ENCODE measurements at regions not wholly inside any gene's neighbourhood (a gene's known extent, or its start where the extent isn't known, plus 50 kb on each side); places are given as distances from the start of the nearest gene placed in this dataset.

GRCh38 chr2:12391116-12391515 is 325.6 kb upstream of the TRIB2 start:
- DNase-seq, result no peak

GRCh38 chr2:12396699-12397098 is 320.0 kb upstream of the TRIB2 start:
- no peak for DNase-seq

- DNase-seq, result no peak
Observed at GRCh38 chr2:12397854-12398253, 318.9 kb upstream of the TRIB2 start.

- no peak for DNase-seq
Observed at GRCh38 chr2:12399240-12399639, 317.5 kb upstream of the TRIB2 start.

GRCh38 chr2:12400543-12400942 is 316.2 kb upstream of the TRIB2 start:
- DNase-seq, result no peak

- DNase-seq, result no peak
Observed at GRCh38 chr2:12402440-12403139, 314.1 kb upstream of the TRIB2 start.

GRCh38 chr2:12404497-12404896 is 312.2 kb upstream of the TRIB2 start:
- no peak for DNase-seq

- DNase-seq, result no peak
Observed at GRCh38 chr2:12407160-12407559, 309.6 kb upstream of the TRIB2 start.

GRCh38 chr2:12412898-12413305 is 303.8 kb upstream of the TRIB2 start:
- peak; percentile 11 for DNase-seq

GRCh38 chr2:12415536-12415935 is 301.2 kb upstream of the TRIB2 start:
- no peak for DNase-seq

- peak; percentile 34 for DNase-seq
Observed at GRCh38 chr2:12416600-12416999, 300.1 kb upstream of the TRIB2 start.

GRCh38 chr2:12417786-12418185 is 298.9 kb upstream of the TRIB2 start:
- DNase-seq, result no peak

- DNase-seq, result no peak
Observed at GRCh38 chr2:12419803-12420202, 296.9 kb upstream of the TRIB2 start.

GRCh38 chr2:12421046-12421445 is 295.7 kb upstream of the TRIB2 start:
- no peak for DNase-seq

GRCh38 chr2:12424219-12424618 is 292.5 kb upstream of the TRIB2 start:
- no peak for DNase-seq

GRCh38 chr2:12424809-12425208 is 291.9 kb upstream of the TRIB2 start:
- DNase-seq, result no peak

GRCh38 chr2:12428324-12428723 is 288.4 kb upstream of the TRIB2 start:
- DNase-seq, result no peak

- DNase-seq, result no peak
Observed at GRCh38 chr2:12428786-12429185, 287.9 kb upstream of the TRIB2 start.

GRCh38 chr2:12429779-12430406 is 286.8 kb upstream of the TRIB2 start:
- DNase-seq, result no peak

GRCh38 chr2:12430407-12431133 is 286.2 kb upstream of the TRIB2 start:
- peak; percentile 15 for DNase-seq

- DNase-seq, result no peak
Observed at GRCh38 chr2:12432985-12433625, 283.6 kb upstream of the TRIB2 start.

GRCh38 chr2:12433626-12433990 is 283.1 kb upstream of the TRIB2 start:
- DNase-seq, result no peak

GRCh38 chr2:12434630-12435098 is 282.1 kb upstream of the TRIB2 start:
- no peak for DNase-seq

Measured in stimulated activated CD4-positive, alpha-beta T cell treated with anti-CD3 and anti-CD28 coated beads, Interleukin-12 subunit alpha, Interleukin-12 subunit beta, amount 100 ng/mL, for 4 hours (primary cell).